H9 (cell line): ENCODE measurements at regions not wholly inside any gene's neighbourhood (a gene's known extent, or its start where the extent isn't known, plus 50 kb on each side); places are given as distances from the start of the nearest gene placed in this dataset.
A peak's percentile ranks its signal among the peaks of the same experiment; 100 is the strongest.

ENCODE experiments used
- DNase-seq: peaks from one replicate; pipeline ENCODE4 v3.0.0-alpha.2; 2017
- H2AFZ ChIP-seq: one replicate; pipeline ENCODE4 v1.6.1; 2013; ENCODE audit warnings: mild to moderate bottlenecking, low read length, control low read depth, moderate library complexity
- H2AK5ac ChIP-seq: 2 replicates; pipeline ENCODE4 v1.6.1; 2013; ENCODE audit warnings: low read length, control low read depth, mixed read lengths; ENCODE audit not compliant: insufficient read length
- H2BK120ac ChIP-seq: one replicate; pipeline ENCODE4 v1.6.1; 2013; ENCODE audit warnings: low read depth, mild to moderate bottlenecking, low read length, control low read depth, inconsistent platforms; ENCODE audit not compliant: poor library complexity, severe bottlenecking
- H2BK12ac ChIP-seq: 2 replicates; pipeline ENCODE4 v1.6.1; 2013; ENCODE audit warnings: low read length, control low read depth, mixed read lengths, low read depth; ENCODE audit not compliant: insufficient read length
- H2BK15ac ChIP-seq: 2 replicates; pipeline ENCODE4 v1.6.1; 2013; ENCODE audit warnings: low read depth, low read length, control low read depth
- H2BK20ac ChIP-seq: one replicate; pipeline ENCODE4 v1.6.1; 2013; ENCODE audit warnings: low read depth, mild to moderate bottlenecking, low read length, control low read depth, inconsistent platforms; ENCODE audit not compliant: poor library complexity, severe bottlenecking
- H2BK5ac ChIP-seq: 2 replicates; pipeline ENCODE4 v1.6.1; 2013; ENCODE audit warnings: low read length, control low read depth, mixed read lengths; ENCODE audit not compliant: insufficient read length
- H3K14ac ChIP-seq: 2 replicates; pipeline ENCODE4 v1.6.1; 2013; ENCODE audit warnings: low read length, control low read depth; ENCODE audit not compliant: insufficient read depth
- H3K18ac ChIP-seq: 2 replicates; pipeline ENCODE4 v1.6.1; 2013; ENCODE audit warnings: low read depth, mild to moderate bottlenecking, mixed read lengths, low read length, control low read depth; ENCODE audit not compliant: insufficient read length
- H3K23ac ChIP-seq: 2 replicates; pipeline ENCODE4 v1.6.1; 2013; ENCODE audit warnings: low read length, control low read depth, mixed read lengths, low read depth; ENCODE audit not compliant: insufficient read length
- H3K23me2 ChIP-seq: 2 replicates; pipeline ENCODE4 v1.6.1; 2013; ENCODE audit warnings: low read depth, mild to moderate bottlenecking, mixed read lengths, low read length, control low read depth; ENCODE audit not compliant: insufficient read length, poor library complexity, severe bottlenecking
- H3K27ac ChIP-seq: 2 replicates; pipeline ENCODE4 v1.5.1; 2013; ENCODE audit warnings: low read length, control low read depth, mixed read lengths, low read depth; ENCODE audit not compliant: insufficient read length
- H3K27me3 ChIP-seq: 2 replicates; pipeline ENCODE4 v1.6.1; 2013; ENCODE audit warnings: low read length, control low read depth, inconsistent platforms; ENCODE audit not compliant: insufficient read depth
- H3K4ac ChIP-seq: 2 replicates; pipeline ENCODE4 v1.6.1; 2013; ENCODE audit warnings: low read depth, mild to moderate bottlenecking, control low read depth, inconsistent platforms, low read length, moderate library complexity
- H3K4me1 ChIP-seq: 2 replicates; pipeline ENCODE4 v1.6.1; 2013; ENCODE audit warnings: low read length, control low read depth, inconsistent platforms; ENCODE audit not compliant: insufficient read depth
- H3K4me2 ChIP-seq: 2 replicates; pipeline ENCODE4 v1.6.1; 2013; ENCODE audit warnings: low read length, control low read depth, mixed read lengths; ENCODE audit not compliant: insufficient read length, insufficient read depth
- H3K56ac ChIP-seq: 2 replicates; pipeline ENCODE4 v1.6.1; 2013; ENCODE audit warnings: low read depth, mild to moderate bottlenecking, mixed read lengths, low read length, control low read depth; ENCODE audit not compliant: insufficient read length
- H3K79me1 ChIP-seq: 2 replicates; pipeline ENCODE4 v1.6.1; 2013; ENCODE audit warnings: low read depth, mild to moderate bottlenecking, moderate library complexity, low read length, control low read depth, inconsistent platforms; ENCODE audit not compliant: insufficient read depth, poor library complexity, severe bottlenecking
- H3K79me2 ChIP-seq: 2 replicates; pipeline ENCODE4 v1.6.1; 2013; ENCODE audit warnings: low read length, control low read depth, inconsistent platforms; ENCODE audit not compliant: insufficient read depth
- H3K9ac ChIP-seq: 2 replicates; pipeline ENCODE4 v1.6.1; 2013; ENCODE audit warnings: low read length, control low read depth, mixed read lengths; ENCODE audit not compliant: insufficient read length; ENCODE audit errors: extremely low read depth
- H3K9me3 ChIP-seq: one replicate; pipeline ENCODE4 v1.6.1; 2013; ENCODE audit warnings: low read depth, low read length, inconsistent platforms; ENCODE audit not compliant: control insufficient read depth
- H3T11ph ChIP-seq: one replicate; pipeline ENCODE4 v1.6.1; 2013; ENCODE audit warnings: mild to moderate bottlenecking, low read length, control low read depth, inconsistent platforms
- H4K20me1 ChIP-seq: one replicate; pipeline ENCODE4 v1.6.1; 2013; ENCODE audit not compliant: control insufficient read depth, insufficient read length, insufficient read depth
- H4K5ac ChIP-seq: 2 replicates; pipeline ENCODE4 v1.6.1; 2013; ENCODE audit warnings: low read depth, mild to moderate bottlenecking, mixed read lengths, low read length, control low read depth; ENCODE audit not compliant: insufficient read length
- H4K8ac ChIP-seq: replicated peaks from 2 replicates; pipeline ENCODE4 v1.6.1; 2013; ENCODE audit warnings: low read length, control low read depth, mixed read lengths, low read depth; ENCODE audit not compliant: insufficient read length
- H4K91ac ChIP-seq: 2 replicates; pipeline ENCODE4 v1.6.1; 2013; ENCODE audit warnings: low read depth, mild to moderate bottlenecking, moderate library complexity, mixed read lengths, low read length, control low read depth; ENCODE audit not compliant: insufficient read length
- H3K27ac Mint-ChIP-seq, 3 experiments: 2 replicates in 2 of 3; 3 replicates in 1 of 3; pipeline ENCODE4 v1.8.0; 2020 to 2021; ENCODE audit warnings: mixed read lengths in 3 of 3, mild to moderate bottlenecking in 1 of 3, moderate library complexity in 1 of 3
- H3K27me3 Mint-ChIP-seq: 2 replicates; pipeline ENCODE4 v1.8.0; 2021; ENCODE audit warnings: low read depth, mild to moderate bottlenecking, moderate library complexity, mixed read lengths
- H3K36me3 Mint-ChIP-seq, 3 experiments: 2 replicates in 2 of 3; 3 replicates in 1 of 3; pipeline ENCODE4 v1.8.0; 2020 to 2021; ENCODE audit warnings: low read depth in 3 of 3, mixed read lengths in 3 of 3; ENCODE audit not compliant: insufficient read depth in 1 of 3
- H3K4me1 Mint-ChIP-seq, 2 experiments: 2 replicates each; pipeline ENCODE4 v1.8.0; 2020; ENCODE audit warnings: mixed read lengths in 2 of 2
- H3K4me3 Mint-ChIP-seq, 2 experiments: 2 replicates in 1 of 2; 3 replicates in 1 of 2; pipeline ENCODE4 v1.8.0; 2020 to 2021; ENCODE audit warnings: mild to moderate bottlenecking in 2 of 2, mixed read lengths in 2 of 2, moderate library complexity in 1 of 2
- H3K9me3 Mint-ChIP-seq, 2 experiments: 2 replicates in 1 of 2; 3 replicates in 1 of 2; pipeline ENCODE4 v1.8.0; 2020; ENCODE audit warnings: mild to moderate bottlenecking in 2 of 2, mixed read lengths in 2 of 2, moderate library complexity in 1 of 2
- CTCF ChIP-seq: fragments of 200-600 bp; sonication (generic); conservative IDR thresholded peaks from 3 replicates; pipeline ENCODE4 v1.8.0; 2021; ENCODE audit warnings: antibody characterized with exemption, mild to moderate bottlenecking
- WGBS: extraction: QIAGEN DNeasy Blood & Tissue Kit; methylation state at CpG from one replicate; pipeline ENCODE4 v1.1.7; 2013; ENCODE audit warnings: missing lambda C conversion rate, low lambda C conversion rate, mixed read lengths; ENCODE audit not compliant: insufficient read length; ENCODE audit errors: extremely low coverage; 5-methylcytosine and 5-hydroxymethylcytosine counted together

GRCh38 chrX:1034717-1035116 lies 177.7 kb downstream of the CRLF2 start:
- no CpG with 5 or more reads among the region's 17 CpGs for whole genome bisulfite sequencing
- no peaks in the 10 kb centered on the region for H3K79me2 ChIP-seq
- no peak overlapping the region for H2BK12ac ChIP-seq
- no peak overlapping the region for H3K4me3 Mint-ChIP-seq
- H4K8ac ChIP-seq = no peak overlapping the region
- no peak overlapping the region for H2BK15ac ChIP-seq
- no peak overlapping the region for H4K91ac ChIP-seq
- H4K5ac ChIP-seq = no peak overlapping the region
- H3T11ph ChIP-seq = no peak overlapping the region
- peaks cover 0 to 2% (median 0%) of the 10 kb centered on the region in 3 experiments; a peak in 3 of 7 replicates for H3K36me3 Mint-ChIP-seq
- H3K27me3 Mint-ChIP-seq = no peaks in the 10 kb centered on the region; the same call in none of the 2 replicates
- no peaks in the 10 kb centered on the region for H3K27me3 ChIP-seq
- H3K4me1 ChIP-seq = no peaks in the 10 kb centered on the region
- H3K14ac ChIP-seq = no peak overlapping the region
- no peaks in the 10 kb centered on the region for H3K79me1 ChIP-seq
- peaks cover 5 to 10% of the 10 kb centered on the region in 2 experiments; a peak in 4 of 5 replicates for H3K9me3 Mint-ChIP-seq
- no peak overlapping the region for H2BK120ac ChIP-seq
- TF ChIP-seq CTCF = no peak
- no peak overlapping the region for H2AK5ac ChIP-seq
- no peak overlapping the region for H3K4me2 ChIP-seq
- 0 out of 7 replicates have a peak overlapping the region, but pooled peaks of 1 of the 3 experiments have one; percentile 37 for H3K27ac Mint-ChIP-seq
- H3K4me1 Mint-ChIP-seq = no peaks in the 10 kb centered on the region; a peak in 1 of 4 replicates
- H3K18ac ChIP-seq = no peak overlapping the region
- H3K9me3 ChIP-seq = no peaks in the 10 kb centered on the region
- H2BK20ac ChIP-seq = no peak overlapping the region
- no peaks in the 10 kb centered on the region for H3K23me2 ChIP-seq
- H2BK5ac ChIP-seq = no peak overlapping the region
- H4K20me1 ChIP-seq = no peaks in the 10 kb centered on the region
- no peak overlapping the region for H3K27ac ChIP-seq
- H3K23ac ChIP-seq = no peak overlapping the region
- no peak for DNase-seq
- no peak overlapping the region for H3K56ac ChIP-seq
- H3K4ac ChIP-seq = no peak overlapping the region
- no peak overlapping the region for H3K9ac ChIP-seq
- no peak overlapping the region for H2AFZ ChIP-seq
